PC-9 (cell line): ENCODE measurements at regions not wholly inside any gene's neighbourhood (a gene's known extent, or its start where the extent isn't known, plus 50 kb on each side); places are given as distances from the start of the nearest gene placed in this dataset.

Experiments used
- CTCF ChIP-seq: fragments of 200-600 bp; sonication (generic); conservative IDR thresholded peaks from 2 replicates; pipeline ENCODE4 v1.6.1; 2017; ENCODE audit warnings: mixed run types, antibody characterized with exemption, mild to moderate bottlenecking, moderate library complexity
- EZH2 ChIP-seq: fragments of 200-600 bp; sonication (generic); IDR thresholded peaks from 2 replicates; pipeline ENCODE4 v1.8.0; 2017; ENCODE audit warnings: antibody characterized with exemption, low read depth

GRCh38 chr21:38097789-38098188 lies 159.0 kb upstream of the KCNJ15 start:
- TF ChIP-seq EZH2, result no peak
- TF ChIP-seq CTCF, result no peak
